MM.1S (cell line): ENCODE measurements at regions not wholly inside any gene's neighbourhood (a gene's known extent, or its start where the extent isn't known, plus 50 kb on each side); places are given as distances from the start of the nearest gene placed in this dataset.

Source experiments
- EZH2 ChIP-seq: fragments of 300-600 bp; sonication (generic); optimal IDR thresholded peaks from 2 replicates; pipeline ENCODE3; 2017; ENCODE audit warnings: low read depth, mild to moderate bottlenecking, antibody characterized with exemption, low read length, mixed read lengths
- EZH2phosphoT487 ChIP-seq: fragments of 300-600 bp; sonication (generic); IDR thresholded peaks from 2 replicates; pipeline ENCODE4 v1.6.1; 2018; ENCODE audit warnings: antibody characterized with exemption, low read length
- TF ChIP-seq, protein P1 (sequence below): fragments of 300-600 bp; sonication (generic); IDR thresholded peaks from 2 replicates; pipeline ENCODE4 v1.5.1; 2016; ENCODE audit warnings: antibody characterized with exemption, low read length, mixed read lengths

DNA sequence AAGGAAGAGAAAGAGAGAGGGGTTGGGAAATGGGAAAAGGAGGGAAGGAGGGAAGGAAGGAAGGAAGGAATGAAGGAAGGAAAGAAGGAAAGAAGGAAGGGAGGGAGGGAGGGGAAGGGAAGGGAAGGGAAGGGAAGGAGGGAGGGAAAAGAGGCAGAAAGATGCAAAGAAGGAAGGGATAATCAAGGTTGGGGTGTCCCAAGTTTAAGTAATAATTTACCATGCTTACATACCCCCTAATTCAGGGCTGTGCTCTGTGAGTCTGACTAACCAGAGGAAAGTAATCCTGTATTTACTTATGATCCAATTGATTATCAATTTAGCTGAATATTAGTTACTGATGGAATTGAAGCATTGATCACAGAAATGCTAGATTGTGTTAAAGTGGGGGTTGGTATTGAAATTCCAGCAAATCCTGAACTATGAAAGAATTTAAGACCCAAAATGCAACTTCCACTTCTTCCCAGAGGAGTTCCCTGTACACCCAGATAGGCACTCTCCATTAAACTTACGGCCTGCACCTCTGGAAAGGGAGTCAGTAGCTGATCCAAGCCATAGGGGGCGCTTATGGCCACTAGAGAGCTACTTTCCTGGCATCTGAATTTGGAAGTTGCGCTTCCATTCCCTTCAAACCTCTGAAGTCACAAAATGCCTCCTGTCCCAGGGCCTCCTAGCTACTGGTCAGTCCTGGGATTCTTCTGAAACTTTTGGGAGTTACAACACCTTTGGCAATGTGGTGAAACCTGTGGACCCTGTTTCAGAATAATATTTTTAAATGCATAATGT is 162.7 kb upstream of the PWP1 start:
- TF ChIP-seq, protein P1, sequence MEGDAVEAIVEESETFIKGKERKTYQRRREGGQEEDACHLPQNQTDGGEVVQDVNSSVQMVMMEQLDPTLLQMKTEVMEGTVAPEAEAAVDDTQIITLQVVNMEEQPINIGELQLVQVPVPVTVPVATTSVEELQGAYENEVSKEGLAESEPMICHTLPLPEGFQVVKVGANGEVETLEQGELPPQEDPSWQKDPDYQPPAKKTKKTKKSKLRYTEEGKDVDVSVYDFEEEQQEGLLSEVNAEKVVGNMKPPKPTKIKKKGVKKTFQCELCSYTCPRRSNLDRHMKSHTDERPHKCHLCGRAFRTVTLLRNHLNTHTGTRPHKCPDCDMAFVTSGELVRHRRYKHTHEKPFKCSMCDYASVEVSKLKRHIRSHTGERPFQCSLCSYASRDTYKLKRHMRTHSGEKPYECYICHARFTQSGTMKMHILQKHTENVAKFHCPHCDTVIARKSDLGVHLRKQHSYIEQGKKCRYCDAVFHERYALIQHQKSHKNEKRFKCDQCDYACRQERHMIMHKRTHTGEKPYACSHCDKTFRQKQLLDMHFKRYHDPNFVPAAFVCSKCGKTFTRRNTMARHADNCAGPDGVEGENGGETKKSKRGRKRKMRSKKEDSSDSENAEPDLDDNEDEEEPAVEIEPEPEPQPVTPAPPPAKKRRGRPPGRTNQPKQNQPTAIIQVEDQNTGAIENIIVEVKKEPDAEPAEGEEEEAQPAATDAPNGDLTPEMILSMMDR: 0 out of 2 replicates have a peak, but pooled peaks have one; percentile 6
- TF ChIP-seq EZH2 (no peak), EZH2phosphoT487 (no peak)
